Tibial artery (tissue), 4 donors: ENCODE measurements at regions not wholly inside any gene's neighbourhood (a gene's known extent, or its start where the extent isn't known, plus 50 kb on each side); places are given as distances from the start of the nearest gene placed in this dataset.

Experiments
- DNase-seq, 2 donors: peaks; one replicate each; pipeline ENCODE4 v3.0.0-alpha.2; 2019
- H3K27ac ChIP-seq, 2 donors: fragments of 200-600 bp; sonication (generic) in 1 of 2; 1 replicate in 1 of 2; 2 replicates in 1 of 2; pipeline ENCODE4 v1.5.1; 2018 to 2019; ENCODE audit warnings: mild to moderate bottlenecking in 1 of 2
- H3K27me3 ChIP-seq, 2 donors: fragments of 200-600 bp; sonication (generic) in 1 of 2; one replicate each; pipeline versions ENCODE4 v1.5.1 to v1.6.0; 2016 to 2019
- H3K36me3 ChIP-seq, 3 donors: fragments of 200-600 bp; sonication (generic) in 2 of 3; one replicate each; pipeline ENCODE4 v1.5.1; 2016 to 2019; ENCODE audit warnings: mild to moderate bottlenecking in 2 of 3
- H3K4me1 ChIP-seq, 4 donors: fragments of 200-600 bp; sonication (generic) in 2 of 4; 1 replicate in 3 of 4; 2 replicates in 1 of 4; pipeline ENCODE4 v1.5.1; 2016 to 2019
- H3K4me3 ChIP-seq, 2 donors: fragments of 200-600 bp; sonication (generic) in 1 of 2; 1 replicate in 1 of 2; 2 replicates in 1 of 2; pipeline ENCODE4 v1.5.1; 2018 to 2019; ENCODE audit warnings: mild to moderate bottlenecking in 2 of 2
- H3K9me3 ChIP-seq, 3 donors: fragments of 200-600 bp; sonication (generic) in 1 of 3; one replicate each; pipeline ENCODE4 v1.5.1; 2016 to 2019
- intact Hi-C: fragments of 100-400 bp; cut with DNase I; formaldehyde crosslinking; loops from one replicate; pipeline ENCODE4 v1.15.0; 2023; ENCODE audit warnings: low total_unique reads
- TF ChIP-seq, protein P1 (sequence below), 2 experiments: fragments of 200-600 bp in 1 of 2; fragments of 450-650 bp in 1 of 2; IDR thresholded peaks; one replicate each; pipeline ENCODE4 v1.5.1; 2017 to 2019; ENCODE audit warnings: antibody characterized with exemption in 2 of 2, mild to moderate bottlenecking in 1 of 2, moderate library complexity in 1 of 2

DNA sequence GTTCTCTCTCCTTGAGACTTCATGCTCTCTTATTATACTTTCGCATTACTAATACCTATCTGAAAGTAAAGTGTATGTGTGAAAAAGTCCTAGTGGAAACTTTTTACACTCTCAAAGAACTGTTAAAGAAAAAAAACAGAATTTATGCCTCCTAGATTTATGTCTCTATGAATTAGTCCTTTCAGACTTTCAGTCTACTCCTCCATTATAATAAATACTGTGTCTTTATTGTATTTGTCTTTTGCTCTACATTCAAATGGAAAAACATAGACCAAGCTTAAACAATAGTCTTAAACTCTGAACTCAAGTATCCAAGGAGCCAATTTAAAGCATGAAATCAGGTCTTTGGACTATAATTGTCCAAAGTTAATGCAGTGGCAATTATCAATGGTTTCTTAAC is 1449.0 kb downstream of the PLA2G4A start:
- Histone ChIP-seq H3K27me3 (no peaks in the 10 kb centered on the region), H3K27ac (no peak overlapping the region), H3K9me3 (no peaks in the 10 kb centered on the region), H3K4me1 (no peaks in the 10 kb centered on the region), H3K36me3 (no peaks in the 10 kb centered on the region), H3K4me3 (no peak overlapping the region)
- intact Hi-C loops = no loop called here
- DNase-seq = no peak
- TF ChIP-seq, protein P1, sequence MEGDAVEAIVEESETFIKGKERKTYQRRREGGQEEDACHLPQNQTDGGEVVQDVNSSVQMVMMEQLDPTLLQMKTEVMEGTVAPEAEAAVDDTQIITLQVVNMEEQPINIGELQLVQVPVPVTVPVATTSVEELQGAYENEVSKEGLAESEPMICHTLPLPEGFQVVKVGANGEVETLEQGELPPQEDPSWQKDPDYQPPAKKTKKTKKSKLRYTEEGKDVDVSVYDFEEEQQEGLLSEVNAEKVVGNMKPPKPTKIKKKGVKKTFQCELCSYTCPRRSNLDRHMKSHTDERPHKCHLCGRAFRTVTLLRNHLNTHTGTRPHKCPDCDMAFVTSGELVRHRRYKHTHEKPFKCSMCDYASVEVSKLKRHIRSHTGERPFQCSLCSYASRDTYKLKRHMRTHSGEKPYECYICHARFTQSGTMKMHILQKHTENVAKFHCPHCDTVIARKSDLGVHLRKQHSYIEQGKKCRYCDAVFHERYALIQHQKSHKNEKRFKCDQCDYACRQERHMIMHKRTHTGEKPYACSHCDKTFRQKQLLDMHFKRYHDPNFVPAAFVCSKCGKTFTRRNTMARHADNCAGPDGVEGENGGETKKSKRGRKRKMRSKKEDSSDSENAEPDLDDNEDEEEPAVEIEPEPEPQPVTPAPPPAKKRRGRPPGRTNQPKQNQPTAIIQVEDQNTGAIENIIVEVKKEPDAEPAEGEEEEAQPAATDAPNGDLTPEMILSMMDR (IDR thresholded peaks at IDR 0.05) = no peak

DNA sequence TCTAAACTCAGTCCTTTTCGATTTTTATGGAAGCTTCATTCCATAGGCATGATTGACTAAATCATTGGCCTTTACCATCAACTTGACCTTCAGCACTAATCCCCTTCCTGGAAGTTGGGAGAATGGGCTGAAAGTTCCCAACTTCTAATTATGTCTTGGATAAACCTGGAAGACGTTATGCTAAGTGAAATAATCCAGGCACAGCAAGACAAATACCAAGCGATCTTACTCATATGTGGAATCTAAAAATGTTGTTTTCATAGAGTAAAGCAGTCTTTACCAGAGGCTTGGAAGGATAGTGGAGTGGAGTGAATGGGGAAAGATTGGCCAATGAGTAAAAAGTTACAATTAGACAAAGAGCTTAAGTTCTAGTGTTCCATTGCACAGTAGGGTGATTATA is 1453.2 kb downstream of the PLA2G4A start:
- TF ChIP-seq, protein P1 (IDR thresholded peaks at IDR 0.05) = no peak
- no peaks in the 10 kb centered on the region for H3K36me3 ChIP-seq
- no peak overlapping the region for H3K27ac ChIP-seq
- no peak for DNase-seq
- no peaks in the 10 kb centered on the region for H3K4me1 ChIP-seq
- intact Hi-C loops = no loop called here
- no peaks in the 10 kb centered on the region for H3K27me3 ChIP-seq
- no peak overlapping the region for H3K4me3 ChIP-seq
- H3K9me3 ChIP-seq = no peaks in the 10 kb centered on the region

GRCh38 chr1:188295157-188295556 is 1466.4 kb downstream of the PLA2G4A start:
- no peaks in the 10 kb centered on the region for H3K4me1 ChIP-seq
- H3K36me3 ChIP-seq = no peaks in the 10 kb centered on the region
- DNase-seq = no peak
- H3K27ac ChIP-seq = no peak overlapping the region
- intact Hi-C loops = no loop called here
- no peak overlapping the region for H3K4me3 ChIP-seq
- H3K27me3 ChIP-seq = no peaks in the 10 kb centered on the region
- H3K9me3 ChIP-seq = no peaks in the 10 kb centered on the region
- TF ChIP-seq, protein P1 (IDR thresholded peaks at IDR 0.05) = no peak

DNA sequence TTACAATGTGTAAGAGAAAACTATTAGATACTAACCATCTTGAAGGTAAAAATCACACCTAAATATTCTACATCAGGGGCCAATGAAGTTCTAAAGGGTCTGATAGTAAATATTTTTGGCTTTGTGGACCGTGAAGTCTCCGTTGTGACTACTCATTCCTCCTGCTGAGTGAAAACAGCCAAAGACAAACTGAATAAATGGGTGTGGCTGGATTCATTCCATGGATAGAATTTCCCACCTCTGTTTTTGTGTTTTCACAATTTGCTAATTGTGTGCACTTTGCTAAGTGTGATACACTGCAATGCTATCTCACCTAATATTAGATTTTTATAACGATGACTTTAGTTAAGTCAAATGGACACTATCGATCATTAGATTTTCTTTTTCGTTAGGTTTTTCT is 1474.0 kb downstream of the PLA2G4A start:
- Histone ChIP-seq H3K4me3 (no peak overlapping the region), H3K27ac (no peak overlapping the region), H3K9me3 (no peaks in the 10 kb centered on the region), H3K4me1 (no peaks in the 10 kb centered on the region), H3K27me3 (no peaks in the 10 kb centered on the region), H3K36me3 (no peaks in the 10 kb centered on the region)
- TF ChIP-seq, protein P1 (IDR thresholded peaks at IDR 0.05) = no peak
- intact Hi-C loops = no loop called here
- no peak for DNase-seq

DNA sequence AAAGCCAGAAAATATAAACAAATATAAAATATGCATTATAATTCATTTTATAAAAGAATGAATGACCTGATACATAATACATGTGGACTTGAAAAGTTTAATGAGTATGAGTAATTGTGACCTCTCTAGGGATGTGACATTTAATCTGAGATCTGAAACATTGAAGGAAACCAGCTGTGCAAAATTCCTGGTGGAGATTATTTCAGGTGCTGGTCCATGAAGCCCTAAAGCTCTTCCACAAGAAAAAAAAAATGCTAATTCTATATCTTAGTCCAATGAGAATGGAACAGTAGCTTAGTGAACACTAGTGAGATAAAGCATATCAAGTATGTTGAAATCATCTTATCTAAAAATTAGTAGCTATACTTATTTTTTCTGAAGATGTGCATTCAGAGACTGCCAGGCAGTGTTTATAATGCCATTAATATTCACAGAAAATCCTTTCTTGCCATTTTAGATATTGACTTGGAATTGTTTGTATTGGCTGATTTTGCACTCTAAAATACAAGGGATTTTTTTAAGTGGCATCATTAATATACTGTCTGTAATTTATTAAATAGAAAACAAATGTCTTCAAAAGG is 1485.9 kb downstream of the PLA2G4A start:
- Histone ChIP-seq H3K4me1 (no peaks in the 10 kb centered on the region), H3K9me3 (no peaks in the 10 kb centered on the region), H3K4me3 (no peak overlapping the region), H3K36me3 (no peaks in the 10 kb centered on the region), H3K27me3 (no peaks in the 10 kb centered on the region), H3K27ac (no peak overlapping the region)
- DNase-seq = no peak
- intact Hi-C loops = no loop called here
- TF ChIP-seq, protein P1 (IDR thresholded peaks at IDR 0.05) = no peak

- no peak for DNase-seq
- H3K27ac ChIP-seq = no peak overlapping the region
- no peak overlapping the region for H3K4me3 ChIP-seq
- H3K4me1 ChIP-seq = no peaks in the 10 kb centered on the region
- TF ChIP-seq, protein P1 (IDR thresholded peaks at IDR 0.05) = no peak
- intact Hi-C loops = no loop called here
- no peaks in the 10 kb centered on the region for H3K36me3 ChIP-seq
- H3K27me3 ChIP-seq = no peaks in the 10 kb centered on the region
- no peaks in the 10 kb centered on the region for H3K9me3 ChIP-seq
Measured at GRCh38 chr1:188317894-188318293, 1489.1 kb downstream of the PLA2G4A start.
